Left kidney (tissue), 1 donor: ENCODE measurements at regions not wholly inside any gene's neighbourhood (a gene's known extent, or its start where the extent isn't known, plus 50 kb on each side); places are given as distances from the start of the nearest gene placed in this dataset.

ENCODE experiments used
- DNase-seq: peaks from one replicate; pipeline ENCODE4 v3.0.0-alpha.2; 2013

DNA sequence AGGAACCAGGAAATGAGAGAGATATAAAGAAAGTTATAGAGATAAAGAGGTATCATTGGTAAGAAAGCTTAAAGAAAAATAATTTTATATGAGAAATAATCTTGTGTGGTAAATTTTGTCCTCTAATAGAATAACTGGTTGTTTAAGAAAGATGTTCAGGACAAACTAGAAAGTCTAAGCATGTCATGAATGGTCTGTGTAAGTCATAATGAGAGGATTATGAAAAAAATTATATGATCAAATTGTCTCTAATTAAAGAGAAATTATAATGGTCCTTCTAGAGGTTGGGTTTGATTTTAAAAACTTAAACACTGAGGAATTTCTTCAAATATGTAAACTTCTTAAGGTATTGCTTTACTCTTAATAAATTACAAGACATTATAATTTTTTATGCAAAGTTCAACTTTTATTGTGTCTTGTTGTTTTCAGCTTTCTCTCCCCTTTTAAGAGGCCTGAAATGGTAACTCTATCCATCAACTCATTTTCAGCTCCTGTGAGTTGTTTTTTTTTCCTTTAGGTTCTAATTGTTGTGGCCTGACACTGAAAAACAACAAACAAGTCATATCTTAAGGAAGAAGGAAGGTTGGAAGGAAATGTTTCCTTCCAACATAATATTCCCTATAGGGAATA, 88.2 kb upstream of the CNOT2 start:
- peak; percentile 6 for DNase-seq

DNA sequence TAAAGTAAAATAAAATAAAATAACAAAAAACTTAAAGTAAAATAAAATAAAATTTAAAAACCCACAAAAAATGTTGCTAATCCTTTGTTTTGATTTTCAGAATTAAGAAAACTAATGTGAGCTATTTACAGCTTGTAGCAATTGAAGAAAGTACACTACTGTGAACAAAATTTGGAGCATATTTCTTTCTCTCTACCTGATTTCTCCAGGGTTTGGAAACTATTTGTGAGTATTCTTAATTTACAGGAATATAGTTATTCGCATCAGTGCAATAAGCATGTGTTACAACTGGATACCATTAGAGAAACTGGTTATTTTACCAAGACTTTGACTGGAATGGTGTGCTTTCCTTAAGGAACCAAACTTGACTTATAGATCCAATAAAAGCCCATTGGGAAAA, 86.1 kb upstream of the CNOT2 start:
- no peak for DNase-seq

DNA sequence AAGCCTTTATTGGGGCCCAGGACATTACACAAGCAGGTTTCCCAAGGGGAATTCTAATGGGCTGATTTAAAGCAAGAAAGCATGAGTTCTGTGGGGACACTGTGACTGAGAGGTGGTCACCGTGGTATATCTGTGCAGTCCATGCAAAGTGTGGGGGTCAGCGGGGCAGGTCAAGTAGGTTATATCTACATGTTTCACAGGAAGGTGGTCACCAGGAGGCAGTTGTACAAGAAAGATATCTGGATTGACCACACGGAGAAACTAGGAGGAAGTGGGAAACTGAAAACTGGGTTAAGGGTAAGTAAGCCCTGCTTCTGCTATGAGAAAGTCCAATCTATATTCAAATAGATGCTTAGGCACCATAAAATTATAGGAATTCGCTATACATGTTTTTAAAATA, 77.8 kb upstream of the CNOT2 start:
- no peak for DNase-seq

DNA sequence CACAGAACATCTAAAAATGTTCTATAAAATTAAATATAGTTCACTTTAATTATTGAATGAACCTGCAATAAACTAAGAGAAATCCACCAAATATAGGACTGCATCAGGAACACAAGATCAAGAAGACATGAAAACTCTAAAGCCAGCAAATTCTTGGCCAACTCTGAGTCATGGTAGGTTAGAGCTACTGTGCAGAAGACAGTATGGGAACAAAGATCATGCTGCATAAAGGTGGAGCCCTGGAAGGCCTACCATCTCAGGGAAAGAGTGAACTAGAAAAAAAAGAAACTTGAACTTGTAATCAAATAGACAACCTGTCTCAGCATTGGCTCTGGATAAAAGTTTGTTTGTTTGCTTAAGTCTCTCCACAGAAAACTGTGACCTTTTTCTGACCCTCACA, 66.9 kb upstream of the CNOT2 start:
- DNase-seq, result no peak

DNA sequence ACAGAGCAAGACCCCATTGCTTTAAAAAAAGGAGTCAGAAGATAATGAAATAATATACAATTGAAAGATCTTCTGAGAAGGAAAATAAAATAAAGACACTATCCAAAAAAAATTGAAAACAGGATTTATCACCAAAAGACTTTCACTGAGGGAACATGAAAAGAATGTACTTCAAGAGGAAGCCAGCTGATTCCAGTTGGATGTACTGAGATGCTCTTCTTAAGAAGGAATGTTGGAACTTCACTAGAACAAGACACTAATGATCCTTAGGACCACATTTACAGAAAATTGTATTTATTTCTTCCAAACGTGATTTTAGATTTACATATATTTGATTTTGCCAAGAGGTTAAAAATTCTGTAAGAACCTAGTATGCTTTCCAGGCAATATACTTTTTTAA, 65.6 kb upstream of the CNOT2 start:
- DNase-seq, result no peak

DNA sequence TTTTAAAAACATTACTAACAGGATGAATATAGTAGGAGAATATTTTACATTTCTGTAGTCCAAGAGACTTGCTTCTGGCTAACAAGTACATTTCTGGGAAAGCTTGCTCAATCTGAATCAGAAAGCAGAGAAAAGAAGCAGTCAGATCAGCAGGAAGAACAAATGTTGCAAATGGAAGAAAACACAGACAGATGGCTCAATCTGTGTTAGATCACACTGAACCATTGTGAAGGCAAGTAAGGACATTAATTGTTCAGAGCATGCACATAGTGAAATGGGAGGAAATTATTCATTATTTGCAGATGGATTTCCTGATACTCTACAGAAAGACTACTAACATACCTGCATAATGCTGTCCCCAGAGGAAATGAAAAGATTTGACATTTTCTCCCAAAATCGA, 65.2 kb upstream of the CNOT2 start:
- DNase-seq, result no peak

DNA sequence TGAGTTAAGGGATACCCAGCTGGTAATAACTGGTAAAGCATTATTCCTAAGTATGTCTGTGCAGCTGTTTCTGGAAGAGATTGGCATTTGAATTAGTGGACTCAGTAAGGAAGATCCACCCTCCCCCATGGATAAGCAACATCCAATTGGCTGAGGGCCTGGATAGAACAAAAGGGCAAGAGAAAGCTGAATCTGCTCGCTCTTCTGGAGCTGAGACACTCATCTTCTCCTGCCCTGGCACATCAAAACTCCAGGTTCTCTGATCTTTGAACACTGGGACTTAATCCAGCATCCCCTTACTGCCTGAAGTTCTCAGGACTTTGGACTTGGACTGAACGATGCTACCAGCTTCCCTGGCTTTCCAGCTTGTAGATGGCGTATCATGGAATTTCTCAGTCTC, 63.1 kb upstream of the CNOT2 start:
- DNase-seq, result no peak

DNA sequence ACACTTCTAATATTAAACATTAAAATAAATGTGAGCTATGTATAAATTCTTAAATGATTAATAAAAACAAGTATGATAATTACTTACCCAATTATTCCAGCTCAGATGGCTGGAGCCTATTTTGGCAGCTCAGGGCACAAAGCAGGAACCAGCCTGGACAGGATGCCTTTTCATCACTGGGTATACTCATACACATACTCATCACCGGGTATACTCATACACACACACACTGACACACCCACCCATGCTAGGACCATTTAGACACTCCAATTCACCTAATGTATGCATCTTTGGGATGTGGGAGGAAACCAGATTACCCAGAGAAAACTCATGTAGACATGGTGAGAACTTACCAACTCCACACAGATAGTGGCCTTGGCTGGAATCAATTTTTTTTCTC, 57.9 kb upstream of the CNOT2 start:
- no peak for DNase-seq

DNA sequence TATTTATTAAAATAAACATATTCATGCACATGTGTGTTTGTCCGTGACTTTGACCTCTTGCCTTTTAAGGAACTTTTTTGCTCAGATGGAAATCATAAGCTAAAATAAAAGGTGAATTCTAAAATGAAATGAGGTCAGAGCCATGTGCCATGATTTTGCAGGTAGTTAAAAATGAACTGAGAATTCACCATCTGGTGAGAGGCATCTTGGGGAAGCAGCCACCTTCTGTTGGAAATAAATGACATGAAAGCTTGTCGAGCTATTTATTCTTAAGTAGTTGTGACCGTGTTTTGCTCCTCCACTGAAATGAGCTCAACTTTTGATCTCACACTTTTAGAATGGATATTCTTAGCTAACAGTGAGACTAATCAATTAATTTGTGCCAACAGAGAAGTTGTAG, 56.8 kb upstream of the CNOT2 start:
- no peak for DNase-seq

DNA sequence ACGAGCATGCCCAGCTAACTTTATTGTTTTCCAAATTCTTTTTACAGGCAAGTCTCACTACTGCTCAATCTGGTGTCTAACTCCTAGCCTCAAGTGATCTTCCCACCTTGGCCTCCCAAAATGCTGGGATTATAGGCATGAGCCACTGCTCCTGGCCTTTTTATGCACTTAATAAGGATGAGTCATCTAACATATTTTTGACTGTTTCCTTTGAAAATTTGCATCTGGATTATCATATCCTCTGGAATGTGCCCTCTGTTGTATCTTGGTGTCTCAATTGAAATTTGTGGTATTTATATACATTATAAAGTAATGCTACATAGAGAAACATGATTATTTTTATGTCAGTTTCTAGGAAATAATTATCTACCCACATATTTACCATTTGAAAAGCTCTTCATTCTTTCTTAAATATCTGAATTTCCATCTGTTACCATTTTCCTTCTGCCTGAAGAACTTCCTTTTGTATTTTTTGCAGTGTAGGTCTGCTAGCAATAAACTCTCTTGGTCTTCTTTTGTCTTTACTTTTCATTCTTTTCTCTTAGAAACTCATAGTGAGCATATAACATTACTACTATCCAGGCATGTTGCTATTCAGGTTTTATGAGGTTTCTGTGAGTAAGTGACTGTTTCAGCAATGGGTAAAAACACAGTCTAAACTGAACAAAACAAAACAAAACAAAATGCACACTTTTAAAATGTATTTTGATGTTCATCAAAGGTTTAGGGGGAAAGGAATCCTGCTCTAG, 52.8 kb upstream of the CNOT2 start:
- no peak for DNase-seq
